Ishikawa (cell line): ENCODE measurements at regions not wholly inside any gene's neighbourhood (a gene's known extent, or its start where the extent isn't known, plus 50 kb on each side); places are given as distances from the start of the nearest gene placed in this dataset.

Experiments
- CEBPB ChIP-seq: IDR thresholded peaks from 2 replicates; pipeline ENCODE4 v1.6.1; 2012
- CREB1 ChIP-seq: IDR thresholded peaks from 2 replicates; pipeline ENCODE4 v1.6.1; 2012; ENCODE audit warnings: low read depth
- EGR1 ChIP-seq: IDR thresholded peaks from 2 replicates; pipeline ENCODE4 v1.6.1; 2012
- EP300 ChIP-seq: IDR thresholded peaks from 2 replicates; pipeline ENCODE4 v1.6.1; 2012; ENCODE audit warnings: borderline replicate concordance
- FOXM1 ChIP-seq: IDR thresholded peaks from 2 replicates; pipeline ENCODE4 v1.6.1; 2012; ENCODE audit warnings: low read depth, borderline replicate concordance
- NFIC ChIP-seq: IDR thresholded peaks from 2 replicates; pipeline ENCODE4 v1.6.1; 2012
- RAD21 ChIP-seq: IDR thresholded peaks from 2 replicates; pipeline ENCODE4 v1.6.1; 2012; ENCODE audit warnings: low read depth
- REST ChIP-seq: IDR thresholded peaks from 2 replicates; pipeline ENCODE4 v1.6.1; 2012; ENCODE audit warnings: low read depth, mild to moderate bottlenecking
- TAF1 ChIP-seq: IDR thresholded peaks from 2 replicates; pipeline ENCODE4 v1.6.1; 2012; ENCODE audit warnings: low read depth, mild to moderate bottlenecking
- TCF12 ChIP-seq: IDR thresholded peaks from 2 replicates; pipeline ENCODE4 v1.6.1; 2012; ENCODE audit warnings: low read depth
- TEAD4 ChIP-seq: IDR thresholded peaks from 2 replicates; pipeline ENCODE4 v1.6.1; 2012
- USF1 ChIP-seq: IDR thresholded peaks from 2 replicates; pipeline ENCODE4 v1.6.1; 2012
- YY1 ChIP-seq: IDR thresholded peaks from 2 replicates; pipeline ENCODE4 v1.6.1; 2012; ENCODE audit warnings: low read depth
- ZBTB7A ChIP-seq: IDR thresholded peaks from 2 replicates; pipeline ENCODE4 v1.6.1; 2012; ENCODE audit warnings: low read depth
- TF ChIP-seq, protein P1 (sequence below): IDR thresholded peaks from 2 replicates; pipeline ENCODE4 v1.6.1; 2012

- TF ChIP-seq RAD21, result no peak
- no peak for TF ChIP-seq TAF1
- TF ChIP-seq CEBPB, result no peak
- TF ChIP-seq, protein P1, sequence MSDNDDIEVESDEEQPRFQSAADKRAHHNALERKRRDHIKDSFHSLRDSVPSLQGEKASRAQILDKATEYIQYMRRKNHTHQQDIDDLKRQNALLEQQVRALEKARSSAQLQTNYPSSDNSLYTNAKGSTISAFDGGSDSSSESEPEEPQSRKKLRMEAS, result no peak
- no peak for TF ChIP-seq CREB1
- TF ChIP-seq YY1, result no peak
- TF ChIP-seq EGR1, result no peak
- no peak for TF ChIP-seq TEAD4
- no peak for TF ChIP-seq REST
- TF ChIP-seq FOXM1, result no peak
- no peak for TF ChIP-seq ZBTB7A
- no peak for TF ChIP-seq USF1
- TF ChIP-seq TCF12, result no peak
- no peak for TF ChIP-seq EP300
- TF ChIP-seq NFIC, result no peak
Measured at GRCh38 chr1:104702731-104703130, 953.0 kb downstream of the AMY1C start.

DNA sequence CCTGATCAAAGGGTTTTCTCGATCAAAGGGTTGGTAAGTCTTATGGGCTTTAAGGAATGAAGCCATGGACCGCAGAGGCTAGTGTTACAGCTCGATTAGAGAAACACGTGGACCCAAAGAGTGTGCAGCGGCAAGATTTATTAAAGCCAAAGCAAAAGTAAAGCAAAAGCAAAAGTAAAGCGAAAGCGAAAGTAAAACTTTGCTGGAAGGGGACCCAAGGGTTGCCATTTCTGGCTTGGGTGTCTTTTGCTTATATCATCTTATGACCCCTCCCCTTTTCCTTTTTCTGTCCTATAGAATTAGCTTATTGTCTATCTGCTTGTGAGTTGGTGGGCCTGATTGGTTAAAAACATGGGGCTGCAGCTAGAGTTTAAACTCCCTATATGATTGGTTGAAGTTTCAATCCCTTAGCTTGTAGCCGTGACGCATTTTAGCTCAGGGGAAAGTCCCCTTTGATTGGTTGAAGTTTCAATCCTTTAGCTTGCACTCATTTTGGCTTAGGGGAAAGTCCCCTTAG lies 957.0 kb downstream of the AMY1C start:
- TF ChIP-seq ZBTB7A (no peak), REST (no peak), EGR1 (no peak), CEBPB (no peak), USF1 (no peak), TEAD4 (no peak), TCF12 (no peak), EP300 (no peak), NFIC (no peak), YY1 (no peak), CREB1 (no peak), TAF1 (no peak), RAD21 (no peak)
- TF ChIP-seq, protein P1, result no peak

- TF ChIP-seq CEBPB (no peak), EP300 (no peak), TAF1 (no peak), TCF12 (no peak)
Measured at GRCh38 chr1:104718752-104719151, 969.1 kb downstream of the AMY1C start.

DNA sequence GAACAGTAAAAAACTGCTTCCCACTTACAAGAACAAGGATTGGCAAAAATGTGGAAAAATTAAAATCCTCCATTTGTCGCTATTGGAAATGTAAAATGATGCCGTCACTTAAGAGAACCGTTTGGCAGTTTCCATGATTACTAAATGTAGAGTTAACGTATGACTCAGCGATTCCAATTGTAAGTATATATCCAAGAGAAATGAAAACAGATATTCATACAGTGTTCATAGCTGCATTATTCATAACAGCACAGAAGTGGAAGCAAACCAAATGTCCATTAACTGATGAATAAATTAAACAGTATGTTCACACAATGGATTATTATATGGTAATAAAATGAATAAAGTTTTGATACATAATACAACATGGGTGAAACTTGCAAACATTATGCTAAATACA lies 971.0 kb downstream of the AMY1C start:
- no peak for TF ChIP-seq EP300
- no peak for TF ChIP-seq FOXM1
- no peak for TF ChIP-seq RAD21
- TF ChIP-seq TAF1, result no peak
- TF ChIP-seq, protein P1, result no peak
- no peak for TF ChIP-seq USF1
- TF ChIP-seq TEAD4, result no peak
- no peak for TF ChIP-seq ZBTB7A

DNA sequence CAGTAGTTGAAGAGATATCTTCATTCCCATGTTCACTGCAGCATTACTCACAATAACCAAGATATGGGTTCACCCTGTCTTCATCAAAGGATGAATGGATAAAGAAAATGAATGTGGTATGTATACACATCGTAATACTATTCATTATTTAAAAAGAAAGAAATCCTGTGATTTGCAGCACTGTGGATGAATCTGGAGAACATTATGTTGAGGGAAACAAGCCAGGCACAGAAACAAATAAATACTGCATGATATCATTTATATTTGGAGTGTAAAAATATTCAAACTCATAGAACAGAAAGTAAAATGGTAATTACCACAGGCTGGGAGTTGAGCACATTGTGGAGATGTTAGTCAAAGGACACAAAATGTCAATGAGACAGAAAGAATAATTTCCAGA lies 977.2 kb downstream of the AMY1C start:
- TF ChIP-seq EP300 (no peak), RAD21 (no peak), CREB1 (no peak), USF1 (no peak), EGR1 (no peak), TAF1 (no peak), CEBPB (no peak), REST (no peak), ZBTB7A (no peak), TEAD4 (no peak), TCF12 (no peak), FOXM1 (no peak), NFIC (no peak)
- TF ChIP-seq, protein P1, result no peak
